LNCaP clone FGC (cell line): ENCODE measurements at regions not wholly inside any gene's neighbourhood (a gene's known extent, or its start where the extent isn't known, plus 50 kb on each side); places are given as distances from the start of the nearest gene placed in this dataset.

Source experiments
- DNase-seq: peaks from one replicate; pipeline ENCODE4 v3.0.0-alpha.2; 2011; ENCODE audit warnings: low read depth
- H3K4me3 ChIP-seq: 2 replicates; pipeline ENCODE4 v1.5.1; 2011; ENCODE audit warnings: mild to moderate bottlenecking, low read depth, low read length, control low read depth
- CTCF ChIP-seq: IDR thresholded peaks from 2 replicates; pipeline ENCODE4 v1.5.1; 2012; ENCODE audit warnings: mild to moderate bottlenecking; ENCODE audit not compliant: control insufficient read depth, insufficient read depth; ENCODE audit errors: extremely low read depth

DNA sequence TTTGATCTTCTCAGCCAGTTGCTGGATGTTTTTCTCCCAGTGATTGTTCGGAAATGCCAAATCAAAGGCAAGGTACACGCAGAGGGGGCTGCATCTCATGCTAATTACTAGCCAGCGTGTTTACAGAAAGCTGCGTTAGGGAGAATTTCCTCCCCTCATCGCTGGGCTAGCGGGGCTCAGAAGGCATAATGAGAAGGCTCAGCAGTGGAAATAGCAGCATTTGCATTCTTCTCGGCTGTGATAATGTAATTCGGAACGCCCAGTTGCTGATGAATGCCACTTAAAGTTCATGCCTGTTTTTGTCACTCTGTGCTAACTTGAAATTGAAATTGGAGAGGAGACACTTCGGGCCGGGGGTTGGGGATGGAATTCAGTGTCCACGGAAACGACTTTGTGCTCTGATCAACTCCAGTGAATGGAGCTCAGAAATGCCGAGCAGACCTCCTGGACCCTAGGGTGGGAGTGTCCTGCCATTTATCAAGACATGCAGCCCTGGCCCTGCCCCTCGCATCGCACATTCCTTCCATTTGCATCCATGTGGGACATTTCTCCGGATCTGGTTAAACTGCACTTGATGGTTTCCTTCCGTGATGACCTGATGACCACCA is 313.4 kb upstream of the C1orf174 start:
- TF ChIP-seq CTCF, result no peak
- no peak for DNase-seq
- H3K4me3 ChIP-seq, result no peak overlapping the region

- no peak for DNase-seq
- no peak overlapping the region for H3K4me3 ChIP-seq
- no peak for TF ChIP-seq CTCF
Observed at GRCh38 chr1:4214826-4215225, 314.8 kb upstream of the C1orf174 start.

GRCh38 chr1:4215391-4215790 is 315.3 kb upstream of the C1orf174 start:
- no peak for TF ChIP-seq CTCF
- DNase-seq, result no peak
- H3K4me3 ChIP-seq, result no peak overlapping the region

GRCh38 chr1:4216231-4216630 is 316.2 kb upstream of the C1orf174 start:
- DNase-seq, result no peak
- no peak for TF ChIP-seq CTCF
- no peak overlapping the region for H3K4me3 ChIP-seq

DNA sequence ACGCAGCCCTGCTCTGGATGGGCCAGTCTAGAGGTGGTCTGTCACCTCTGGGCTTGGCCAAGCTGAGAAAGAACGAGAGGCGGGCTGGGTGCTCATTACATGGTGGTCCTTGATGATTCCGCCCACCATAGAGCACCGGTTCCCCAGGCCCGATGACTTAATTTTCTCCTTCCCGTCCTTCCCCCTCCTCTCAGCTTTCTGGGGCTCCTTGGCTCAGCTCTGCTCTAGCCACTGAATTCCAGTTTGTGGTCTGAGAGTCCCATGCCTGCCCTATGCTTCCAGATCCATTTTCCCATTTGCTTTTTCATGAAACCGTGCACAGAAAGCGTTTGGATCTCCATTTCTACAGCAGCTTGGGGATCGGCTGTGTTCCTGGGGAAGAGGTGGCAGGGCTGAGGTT is 318.5 kb upstream of the C1orf174 start:
- DNase-seq, result no peak
- no peak for TF ChIP-seq CTCF
- H3K4me3 ChIP-seq, result no peak overlapping the region

DNA sequence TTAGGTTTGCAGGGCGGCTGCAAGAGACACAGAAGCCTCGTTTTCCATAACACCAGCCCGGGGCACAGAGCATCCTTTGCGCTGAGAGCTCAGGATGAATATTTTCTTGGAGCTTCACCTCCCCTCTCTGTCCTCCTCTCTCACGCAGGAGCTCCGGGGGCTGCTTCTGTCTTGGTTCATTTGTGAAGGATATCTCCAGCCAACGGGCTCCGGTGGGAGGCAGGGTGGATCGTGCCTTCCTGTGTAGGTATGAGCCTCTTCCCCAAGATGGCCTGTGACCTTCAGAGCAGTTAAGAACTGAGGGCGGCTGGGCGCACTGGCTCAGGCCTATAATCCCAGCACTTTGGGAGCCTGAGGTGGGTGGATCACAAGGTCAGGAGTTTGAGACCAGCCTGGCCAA is 319.0 kb upstream of the C1orf174 start:
- no peak for TF ChIP-seq CTCF
- no peak overlapping the region for H3K4me3 ChIP-seq
- no peak for DNase-seq

- no peak for DNase-seq
- no peak overlapping the region for H3K4me3 ChIP-seq
- TF ChIP-seq CTCF, result no peak
Observed at GRCh38 chr1:4219826-4220225, 319.8 kb upstream of the C1orf174 start.
